ENCODE measurements at regions not wholly inside any gene's neighbourhood (a gene's known extent, or its start where the extent isn't known, plus 50 kb on each side); places are given as distances from the start of the nearest gene placed in this dataset.

DNA sequence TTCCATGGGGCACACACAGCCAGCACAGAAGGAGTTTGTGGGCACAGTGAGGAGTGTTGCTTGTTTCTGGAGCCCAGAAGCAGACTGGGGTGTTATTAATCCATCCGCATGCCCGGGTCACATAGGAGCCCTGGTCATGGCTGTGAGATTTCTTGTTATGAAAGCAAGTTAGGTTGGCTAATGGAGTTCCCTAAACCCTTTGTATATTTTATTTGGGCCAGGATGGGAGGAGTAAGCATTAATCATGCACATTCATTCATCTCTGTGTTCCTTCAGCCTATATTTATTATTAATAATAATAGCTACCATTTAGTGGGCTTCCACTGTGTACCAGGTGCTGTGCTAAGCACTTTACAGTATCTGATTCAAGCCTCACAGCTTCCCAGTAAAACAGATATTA lies 200.6 kb upstream of the CDH5 start:
- Histone ChIP-seq H3K9me3 (ENCODE audit: control insufficient read depth, insufficient read depth, low read length) (0 out of 2 replicates have a peak, but pooled peaks cover 2% of the 10 kb centered on the region), H3K56ac (ENCODE audit: extremely low read depth, insufficient read depth, low read length) (no peak overlapping the region), H2AK9ac (replicated peaks; ENCODE audit: low read depth, low read length, poor library complexity) (no peak overlapping the region), H3K23ac (ENCODE audit: low read depth, low read length) (no peak overlapping the region), H3K4me2 (ENCODE audit: low read depth, low read length) (no peak overlapping the region), H4K91ac (ENCODE audit: insufficient read depth, low read depth, low read length) (peak overlapping the region; percentile 60), H3K27ac (ENCODE audit: insufficient read depth, low read length) (no peak overlapping the region), H2BK20ac (ENCODE audit: low read depth, low read length) (peak overlapping the region; percentile 27), H4K20me1 (ENCODE audit: insufficient read depth, low read length) (no peaks in the 10 kb centered on the region), H3K4ac (ENCODE audit: low read depth, low read length) (peak overlapping the region; percentile 30; the same call in 1 of the 2 replicates), H4K8ac (ENCODE audit: low read depth in 2 of 2, low read length in 2 of 2) (no peak overlapping the region; a peak in 1 of 4 replicates), H2AFZ (replicated peaks; ENCODE audit: low read length, poor library complexity) (no peak overlapping the region), H4K5ac (ENCODE audit: low read depth, low read length) (no peak overlapping the region), H2BK15ac (ENCODE audit: low read depth, low read length) (peak overlapping the region; percentile 46; the same call in 2 of the 3 replicates), H2AK5ac (ENCODE audit: low read depth, low read length) (no peak overlapping the region; the same call in 1 of the 2 replicates), H3K4me3 (ENCODE audit: insufficient read depth, low read depth, low read length) (no peak overlapping the region), H3K14ac (replicated peaks; ENCODE audit: low read depth, low read length) (no peak overlapping the region), H3K79me1 (ENCODE audit: low read depth in 1 of 2, low read length in 2 of 2) (no peaks in the 10 kb centered on the region), H3K36me3 (ENCODE audit: control insufficient read depth, insufficient read depth, low read length) (no peaks in the 10 kb centered on the region), H3K9me1 (ENCODE audit: insufficient read depth, low read length) (peaks cover 10% of the 10 kb centered on the region; the same call in 1 of the 2 replicates), H3K9ac (ENCODE audit: low read depth, low read length) (no peak overlapping the region), H2BK5ac (ENCODE audit: low read depth, low read length, poor library complexity, severe bottlenecking) (no peak overlapping the region), H3K18ac (ENCODE audit: low read depth, low read length) (no peak overlapping the region), H2BK120ac (ENCODE audit: low read depth, low read length) (peak overlapping the region; percentile 29; the same call in 1 of the 2 replicates), H3K27me3 (ENCODE audit: control insufficient read depth, insufficient read depth, low read length) (peaks cover 8% of the 10 kb centered on the region), H3K4me1 (ENCODE audit: control insufficient read depth, insufficient read depth, low read length) (peaks cover 6% of the 10 kb centered on the region; the same call in 1 of the 2 replicates)
- peak; percentile 40 for ATAC-seq (ENCODE audit: low read depth)
- CTCF ChIA-PET = no interaction called here
- POLR2A ChIA-PET (ENCODE audit: unreplicated experiment) = no interaction called here
- DNase-seq = peak; percentile 27
- intact Hi-C loops (cut with micrococcal nuclease) (loop anchor here (5.0 to 10.0 kb wide), 2 partner anchors 851 to 1044 kb away; partner anchors contain the start of gene CDH11), in situ Hi-C loops (cut with MboI; ENCODE audit: low sequenced_read_pairs) (no loop called here), dilution Hi-C loops (cut with HindIII; ENCODE audit: low sequenced_read_pairs, unreplicated experiment) (no loop called here)
- WGBS, 2 experiments (ENCODE audit: extremely low coverage in 2 of 2, insufficient read length in 1 of 2) = no CpG with 5 or more reads among the region's 2 CpGs
- BruUV-seq (replicated peaks) = no TSS peak
- TF ChIP-seq MAFK (IDR thresholded peaks at IDR 0.05; ENCODE audit: low read depth, low read length) (0 out of 2 replicates have a peak, but pooled peaks have one; percentile 4), SMC3 (IDR thresholded peaks at IDR 0.05; ENCODE audit: low read depth, low read length) (no peak)
